ENCODE measurements at regions not wholly inside any gene's neighbourhood (a gene's known extent, or its start where the extent isn't known, plus 50 kb on each side); places are given as distances from the start of the nearest gene placed in this dataset.

DNA sequence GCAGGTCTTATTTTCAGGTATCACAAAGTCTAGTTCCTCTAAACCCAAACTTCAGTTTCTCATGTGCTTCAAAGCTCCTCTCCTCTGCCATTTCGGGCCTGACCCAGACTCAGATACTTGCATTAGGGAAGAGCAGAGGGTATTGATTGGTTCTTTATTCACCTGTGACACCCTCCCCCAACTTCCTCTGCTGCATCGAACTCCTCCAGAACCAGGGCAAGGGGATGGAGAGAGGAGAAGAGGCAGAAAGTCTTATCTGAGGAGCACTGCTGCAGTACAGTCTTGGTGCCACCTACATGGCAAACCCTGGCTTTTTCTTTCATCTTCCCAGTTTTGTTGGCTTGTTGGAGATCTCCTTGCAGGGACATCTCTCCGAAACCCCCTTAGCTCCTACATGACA is 96.0 kb upstream of the OSMR start:
- TF ChIP-seq, protein P1, sequence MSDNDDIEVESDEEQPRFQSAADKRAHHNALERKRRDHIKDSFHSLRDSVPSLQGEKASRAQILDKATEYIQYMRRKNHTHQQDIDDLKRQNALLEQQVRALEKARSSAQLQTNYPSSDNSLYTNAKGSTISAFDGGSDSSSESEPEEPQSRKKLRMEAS (IDR thresholded peaks at IDR 0.05; ENCODE audit: insufficient read depth, insufficient read length): no peak
- no peak for TF ChIP-seq EZH2 (IDR thresholded peaks at IDR 0.05; ENCODE audit: borderline replicate concordance, low read depth, low read length, severe bottlenecking)
- no peak for TF ChIP-seq POLR2A (IDR thresholded peaks at IDR 0.05; ENCODE audit: low read depth, low read length)
- no peak for TF ChIP-seq JUN (IDR thresholded peaks at IDR 0.05; ENCODE audit: borderline replicate concordance, insufficient read depth, insufficient read length, low read depth)
- no peak for TF ChIP-seq CTCF (IDR thresholded peaks at IDR 0.05; ENCODE audit: extremely low read depth in 1 of 2, insufficient read depth in 1 of 2, low read depth in 1 of 2, low read length in 2 of 2)
- no peak for TF ChIP-seq GATA2 (IDR thresholded peaks at IDR 0.05; ENCODE audit: insufficient read depth, insufficient read length, low read depth, low read length)
- no peak for TF ChIP-seq MYC (IDR thresholded peaks at IDR 0.05; ENCODE audit: low read depth, low read length)
- TF ChIP-seq POLR2AphosphoS5 (IDR thresholded peaks at IDR 0.05; ENCODE audit: insufficient read depth, low read depth, low read length): no peak
- TF ChIP-seq FOS (IDR thresholded peaks at IDR 0.05; ENCODE audit: borderline replicate concordance, insufficient read depth, low read length): no peak
- BruUV-seq (replicated peaks): no TSS peak
- H3K4me2 ChIP-seq (ENCODE audit: insufficient read depth, low read length): no peak overlapping the region
- no peak overlapping the region for H2AFZ ChIP-seq (ENCODE audit: low read depth, low read length)
- no peaks in the 10 kb centered on the region for H3K9me1 ChIP-seq (replicated peaks; ENCODE audit: control insufficient read depth, extremely low read depth, insufficient read depth, low read length)
- DNase-seq (ENCODE audit: low read depth, low spot score) (no peak), FAIRE-seq (no peak)
- H3K27me3 ChIP-seq (ENCODE audit: control insufficient read depth in 2 of 2, insufficient read depth in 2 of 2, low read length in 2 of 2): peaks cover 7 to 9% of the 10 kb centered on the region in 2 experiments
- CTCF ChIA-PET: interaction anchor here (3.7 kb wide), 1 partner anchor 309 kb away, joined by 17 read pairs; no protein-coding TSS in a partner anchor
- no peaks in the 10 kb centered on the region for H3K79me2 ChIP-seq (ENCODE audit: control insufficient read depth, insufficient read depth, low read length)
- POLR2A ChIA-PET: no interaction called here
- H3K27ac ChIP-seq (ENCODE audit: insufficient read depth, low read depth, low read length): no peak overlapping the region
- H4K20me1 ChIP-seq (replicated peaks; ENCODE audit: control insufficient read depth, extremely low read depth, insufficient read depth, low read length): no peaks in the 10 kb centered on the region
- no peaks in the 10 kb centered on the region for H3K36me3 ChIP-seq (ENCODE audit: control insufficient read depth in 2 of 2, extremely low read depth in 1 of 2, insufficient read depth in 2 of 2, low read length in 2 of 2)
- H3K4me1 ChIP-seq (ENCODE audit: control insufficient read depth, extremely low read depth, insufficient read depth, low read length): no peaks in the 10 kb centered on the region
- dilution Hi-C loops (cut with MboI; ENCODE audit: extremely low pct_ligation_motif_present, low sequenced_read_pairs) (no loop called here), intact Hi-C loops (cut with micrococcal nuclease) (no loop called here)
- no peak overlapping the region for H3K9ac ChIP-seq (replicated peaks; ENCODE audit: extremely low read depth, insufficient read depth, low read length)
- H3K9me3 ChIP-seq (replicated peaks; ENCODE audit: control insufficient read depth, insufficient read depth, low read length): no peaks in the 10 kb centered on the region
- no peak overlapping the region for H3K4me3 ChIP-seq (replicated peaks in 1 of 3; ENCODE audit: insufficient read depth in 1 of 3, low read depth in 1 of 3, low read length in 3 of 3)
